HepG2 (cell line): ENCODE measurements at regions not wholly inside any gene's neighbourhood (a gene's known extent, or its start where the extent isn't known, plus 50 kb on each side); places are given as distances from the start of the nearest gene placed in this dataset.

Source experiments
- BHLHE40 ChIP-seq: IDR thresholded peaks from 2 replicates; pipeline ENCODE4 v1.6.1; 2011; ENCODE audit warnings: low read length, improper control_type of control experiment
- CTCF ChIP-seq: sonication (generic); formaldehyde crosslinking; IDR thresholded peaks from 2 replicates; pipeline ENCODE4 v1.5.0; 2020; ENCODE audit warnings: mild to moderate bottlenecking, missing genetic modification reagents, moderate library complexity
- JUN ChIP-seq: sonication (generic); formaldehyde crosslinking; IDR thresholded peaks from 2 replicates; pipeline ENCODE4 v1.4.0; 2020; ENCODE audit warnings: mild to moderate bottlenecking, missing genetic modification reagents
- KMT2B ChIP-seq: IDR thresholded peaks from 2 replicates; pipeline ENCODE4 v1.6.1; 2016; ENCODE audit warnings: missing genetic modification reagents, missing compliant biosample characterization
- NFYB ChIP-seq: sonication (generic); formaldehyde crosslinking; IDR thresholded peaks from 2 replicates; pipeline ENCODE4 v1.4.0; 2020; ENCODE audit warnings: missing genetic modification reagents
- TAF1 ChIP-seq: sonication (generic); formaldehyde crosslinking; IDR thresholded peaks from 2 replicates; pipeline ENCODE4 v1.4.0; 2020; ENCODE audit warnings: missing genetic modification reagents
- YY1 ChIP-seq: IDR thresholded peaks from 2 replicates; pipeline ENCODE4 v1.6.1; 2011; ENCODE audit warnings: low read length, low read depth, moderate library complexity, mild to moderate bottlenecking; ENCODE audit not compliant: insufficient read depth, insufficient replicate concordance
- TF ChIP-seq, protein P1 (sequence below), 2 experiments: sonication (generic) in 1 of 2; formaldehyde crosslinking in 1 of 2; IDR thresholded peaks; 2 replicates each; pipeline versions ENCODE4 v1.4.0 to v1.6.1; 2016 to 2020; ENCODE audit warnings: borderline replicate concordance in 1 of 2, low read depth in 1 of 2, mild to moderate bottlenecking in 1 of 2, missing genetic modification reagents in 1 of 2

- TF ChIP-seq KMT2B (CRISPR knock-in tag) (no peak), BHLHE40 (no peak), CTCF (CRISPR knock-in tag) (no peak), JUN (CRISPR knock-in tag) (no peak), YY1 (no peak), TAF1 (CRISPR knock-in tag) (no peak), NFYB (CRISPR knock-in tag) (no peak)
- TF ChIP-seq, protein P1, sequence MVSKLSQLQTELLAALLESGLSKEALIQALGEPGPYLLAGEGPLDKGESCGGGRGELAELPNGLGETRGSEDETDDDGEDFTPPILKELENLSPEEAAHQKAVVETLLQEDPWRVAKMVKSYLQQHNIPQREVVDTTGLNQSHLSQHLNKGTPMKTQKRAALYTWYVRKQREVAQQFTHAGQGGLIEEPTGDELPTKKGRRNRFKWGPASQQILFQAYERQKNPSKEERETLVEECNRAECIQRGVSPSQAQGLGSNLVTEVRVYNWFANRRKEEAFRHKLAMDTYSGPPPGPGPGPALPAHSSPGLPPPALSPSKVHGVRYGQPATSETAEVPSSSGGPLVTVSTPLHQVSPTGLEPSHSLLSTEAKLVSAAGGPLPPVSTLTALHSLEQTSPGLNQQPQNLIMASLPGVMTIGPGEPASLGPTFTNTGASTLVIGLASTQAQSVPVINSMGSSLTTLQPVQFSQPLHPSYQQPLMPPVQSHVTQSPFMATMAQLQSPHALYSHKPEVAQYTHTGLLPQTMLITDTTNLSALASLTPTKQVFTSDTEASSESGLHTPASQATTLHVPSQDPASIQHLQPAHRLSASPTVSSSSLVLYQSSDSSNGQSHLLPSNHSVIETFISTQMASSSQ (IDR thresholded peaks at IDR 0.05; ENCODE audit: low read depth), result no peak
- TF ChIP-seq, protein P1 (CRISPR knock-in tag; IDR thresholded peaks at IDR 0.05; ENCODE audit: borderline replicate concordance), result no peak
Measured at GRCh38 chr21:39093526-39093925, 89.7 kb downstream of the PSMG1 start.
